CD8-positive, alpha-beta memory T cell (primary cell): ENCODE measurements at regions not wholly inside any gene's neighbourhood (a gene's known extent, or its start where the extent isn't known, plus 50 kb on each side); places are given as distances from the start of the nearest gene placed in this dataset.

Source experiments
- CTCF ChIA-PET: fragments of 350-600 bp; sonication (Branson Sonifier 250); formaldehyde crosslinking; loops from one replicate; lab custom pipeline; 2021; ENCODE audit warnings: antibody characterized with exemption; lab: Charles Lee
- POLR2A ChIA-PET: fragments of 350-600 bp; sonication (Branson Sonifier 250); formaldehyde crosslinking; loops from one replicate; lab custom pipeline; 2021; ENCODE audit warnings: antibody characterized with exemption; lab: Charles Lee
- DNase-seq, 5 donors: peaks; one replicate each; pipeline versions ENCODE4 v3.0.0 to v3.0.0-alpha.2; 2020 to 2022; ENCODE audit warnings: mixed read lengths in 1 of 5
- H3K27ac ChIP-seq: one replicate; pipeline ENCODE4 v1.7.0; 2013; ENCODE audit warnings: low read depth, mild to moderate bottlenecking, low read length, moderate library complexity
- H3K27me3 ChIP-seq: 2 replicates; pipeline ENCODE4 v1.7.0; 2013; ENCODE audit warnings: low read length, mild to moderate bottlenecking; ENCODE audit not compliant: insufficient read depth, poor library complexity, severe bottlenecking
- H3K36me3 ChIP-seq: 2 replicates; pipeline ENCODE4 v1.7.0; 2013; ENCODE audit warnings: mild to moderate bottlenecking, low read length, moderate library complexity; ENCODE audit not compliant: insufficient read depth
- H3K4me1 ChIP-seq: 2 replicates; pipeline ENCODE4 v1.7.0; 2013; ENCODE audit warnings: mild to moderate bottlenecking, low read length, moderate library complexity; ENCODE audit not compliant: insufficient read depth
- H3K4me3 ChIP-seq: 2 replicates; pipeline ENCODE4 v1.7.0; 2013; ENCODE audit warnings: mild to moderate bottlenecking, low read length
- H3K9me3 ChIP-seq: 2 replicates; pipeline ENCODE4 v1.7.0; 2013; ENCODE audit warnings: mild to moderate bottlenecking, low read length
- H3K27ac Mint-ChIP-seq, 8 donors: one replicate each; pipeline ENCODE4 v1.8.0; 2020 to 2021; ENCODE audit warnings: mixed read lengths in 8 of 8, mild to moderate bottlenecking in 6 of 8, inconsistent platforms in 3 of 8, moderate library complexity in 3 of 8
- H3K27me3 Mint-ChIP-seq, 2 donors: one replicate each; pipeline ENCODE4 v1.8.0; 2020 to 2021; ENCODE audit warnings: mixed read lengths in 2 of 2, mild to moderate bottlenecking in 1 of 2, moderate library complexity in 1 of 2
- H3K36me3 Mint-ChIP-seq, 3 donors: one replicate each; pipeline ENCODE4 v1.8.0; 2020 to 2021; ENCODE audit warnings: mixed read lengths in 3 of 3, inconsistent platforms in 1 of 3, mild to moderate bottlenecking in 1 of 3
- H3K4me1 Mint-ChIP-seq, 3 donors: one replicate each; pipeline ENCODE4 v1.8.0; 2020 to 2021; ENCODE audit warnings: mixed read lengths in 3 of 3, inconsistent platforms in 1 of 3, mild to moderate bottlenecking in 1 of 3
- H3K4me3 Mint-ChIP-seq, 7 donors: one replicate each; pipeline ENCODE4 v1.8.0; 2020 to 2021; ENCODE audit warnings: mixed read lengths in 7 of 7, mild to moderate bottlenecking in 6 of 7, moderate library complexity in 4 of 7, inconsistent platforms in 2 of 7
- H3K9me3 Mint-ChIP-seq, 5 donors: one replicate each; pipeline ENCODE4 v1.8.0; 2020 to 2022; ENCODE audit warnings: mixed read lengths in 5 of 5, mild to moderate bottlenecking in 3 of 5, moderate library complexity in 2 of 5, inconsistent platforms in 1 of 5

DNA sequence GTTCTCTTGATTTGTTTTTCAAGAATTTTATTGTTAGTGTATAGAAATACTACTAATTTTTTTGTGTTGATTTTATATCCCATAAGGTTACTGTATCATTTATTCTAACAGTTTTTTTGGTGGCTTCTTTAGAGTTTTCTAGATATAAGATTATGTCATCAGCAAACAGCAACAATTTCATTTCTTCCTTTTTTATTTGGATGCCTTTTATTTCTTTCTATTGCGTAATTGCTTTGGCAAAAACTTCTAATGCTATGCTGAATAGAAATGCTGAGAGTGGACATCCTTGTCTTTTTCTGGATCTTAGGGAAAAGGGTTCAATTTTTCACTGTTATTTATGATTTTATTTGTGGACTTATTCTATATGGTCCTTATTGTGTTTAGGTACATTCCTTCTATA lies 298.8 kb downstream of the RPRM start:
- CTCF ChIA-PET: no interaction called here
- no peaks in the 10 kb centered on the region for H3K4me1 ChIP-seq
- H3K27ac ChIP-seq: no peak overlapping the region
- POLR2A ChIA-PET: no interaction called here
- H3K4me1 Mint-ChIP-seq: no peaks in the 10 kb centered on the region
- no peaks in the 10 kb centered on the region for H3K36me3 Mint-ChIP-seq
- no peaks in the 10 kb centered on the region for H3K36me3 ChIP-seq
- no peak overlapping the region for H3K4me3 ChIP-seq
- no peaks in the 10 kb centered on the region for H3K9me3 ChIP-seq
- peaks cover 0 to 3% (median 0%) of the 10 kb centered on the region in 5 donors for H3K9me3 Mint-ChIP-seq
- H3K27me3 ChIP-seq: no peaks in the 10 kb centered on the region
- H3K27ac Mint-ChIP-seq: no peak overlapping the region
- H3K27me3 Mint-ChIP-seq: peaks cover 0 to 2% of the 10 kb centered on the region in 2 donors
- no peak overlapping the region for H3K4me3 Mint-ChIP-seq
- DNase-seq: no peak

- POLR2A ChIA-PET: no interaction called here
- Histone ChIP-seq H3K4me3 (no peak overlapping the region), H3K27ac (no peak overlapping the region), H3K9me3 (no peaks in the 10 kb centered on the region), H3K4me1 (no peaks in the 10 kb centered on the region), H3K36me3 (no peaks in the 10 kb centered on the region), H3K27me3 (no peaks in the 10 kb centered on the region)
- no peak for DNase-seq
- H3K4me1 Mint-ChIP-seq: no peaks in the 10 kb centered on the region
- no peaks in the 10 kb centered on the region for H3K36me3 Mint-ChIP-seq
- no peak overlapping the region for H3K4me3 Mint-ChIP-seq
- CTCF ChIA-PET: no interaction called here
- H3K9me3 Mint-ChIP-seq: no peaks in the 10 kb centered on the region
- no peak overlapping the region for H3K27ac Mint-ChIP-seq
- peaks cover 0 to 4% of the 10 kb centered on the region in 2 donors for H3K27me3 Mint-ChIP-seq
Observed at GRCh38 chr2:153169609-153170008, 309.0 kb downstream of the RPRM start.

GRCh38 chr2:153165021-153165420 lies 313.5 kb downstream of the RPRM start:
- H3K36me3 ChIP-seq: no peaks in the 10 kb centered on the region
- H3K27me3 ChIP-seq: no peaks in the 10 kb centered on the region
- POLR2A ChIA-PET: no interaction called here
- H3K4me3 Mint-ChIP-seq: no peak overlapping the region
- H3K4me1 Mint-ChIP-seq: no peaks in the 10 kb centered on the region
- H3K27ac ChIP-seq: no peak overlapping the region
- H3K27ac Mint-ChIP-seq: no peak overlapping the region
- H3K27me3 Mint-ChIP-seq: peaks cover 0 to 2% of the 10 kb centered on the region in 2 donors
- H3K36me3 Mint-ChIP-seq: no peaks in the 10 kb centered on the region
- H3K9me3 Mint-ChIP-seq: peaks cover 0 to 1% (median 0%) of the 10 kb centered on the region in 5 donors
- no peak for DNase-seq
- no peaks in the 10 kb centered on the region for H3K9me3 ChIP-seq
- CTCF ChIA-PET: no interaction called here
- no peak overlapping the region for H3K4me3 ChIP-seq
- no peaks in the 10 kb centered on the region for H3K4me1 ChIP-seq

GRCh38 chr2:153163055-153163454 lies 315.5 kb downstream of the RPRM start:
- no peak overlapping the region for H3K27ac Mint-ChIP-seq
- no peak overlapping the region for H3K4me3 Mint-ChIP-seq
- CTCF ChIA-PET: no interaction called here

DNA sequence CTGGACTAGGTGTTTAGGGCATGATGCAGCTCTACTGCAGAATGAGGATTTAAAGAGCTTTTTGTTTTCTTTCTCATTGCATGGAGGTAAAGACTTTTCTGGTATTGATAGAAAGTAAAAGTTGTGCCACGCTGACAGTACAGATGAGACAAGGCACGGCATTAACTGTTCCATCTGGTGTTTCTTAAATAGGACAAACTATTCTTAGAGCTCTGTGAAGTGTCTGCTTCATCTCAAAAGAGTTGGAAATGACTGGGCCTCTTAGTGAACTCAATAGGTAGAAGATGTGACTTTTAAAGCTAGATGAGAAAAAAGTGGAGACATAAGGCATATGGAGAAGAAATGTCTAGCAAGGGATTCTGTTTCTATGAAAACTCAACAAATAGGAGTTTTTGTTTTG lies 321.8 kb downstream of the RPRM start:
- Histone ChIP-seq H3K4me3 (no peak overlapping the region), H3K9me3 (no peaks in the 10 kb centered on the region), H3K36me3 (no peaks in the 10 kb centered on the region), H3K4me1 (no peaks in the 10 kb centered on the region), H3K27ac (no peak overlapping the region), H3K27me3 (no peaks in the 10 kb centered on the region)
- Mint-ChIP-seq H3K4me3 (no peak overlapping the region), H3K27me3 (peaks cover 0 to 4% of the 10 kb centered on the region in 2 donors), H3K4me1 (no peaks in the 10 kb centered on the region), H3K36me3 (no peaks in the 10 kb centered on the region), H3K27ac (no peak overlapping the region), H3K9me3 (peaks cover 1 to 4% (median 4%) of the 10 kb centered on the region in 5 donors)
- CTCF ChIA-PET: no interaction called here
- DNase-seq: no peak
- POLR2A ChIA-PET: no interaction called here

More at GRCh38 chr2:153163055-153163454, 315.5 kb downstream of the RPRM start:
- peak in 1 of 5 donors; percentile 25 for DNase-seq
- POLR2A ChIA-PET: no interaction called here
- H3K36me3 ChIP-seq: no peaks in the 10 kb centered on the region
- H3K4me1 ChIP-seq: no peaks in the 10 kb centered on the region
- no peak overlapping the region for H3K27ac ChIP-seq
- H3K9me3 ChIP-seq: no peaks in the 10 kb centered on the region
- H3K4me3 ChIP-seq: no peak overlapping the region
- Mint-ChIP-seq H3K27me3 (peaks cover 0 to 2% of the 10 kb centered on the region in 2 donors), H3K9me3 (peaks cover 0 to 1% (median 0%) of the 10 kb centered on the region in 5 donors), H3K36me3 (no peaks in the 10 kb centered on the region), H3K4me1 (no peaks in the 10 kb centered on the region)
- H3K27me3 ChIP-seq: no peaks in the 10 kb centered on the region

- no peaks in the 10 kb centered on the region for H3K27me3 ChIP-seq
- no peaks in the 10 kb centered on the region for H3K36me3 Mint-ChIP-seq
- peaks cover 0 to 4% of the 10 kb centered on the region in 2 donors for H3K27me3 Mint-ChIP-seq
- H3K36me3 ChIP-seq: no peaks in the 10 kb centered on the region
- CTCF ChIA-PET: no interaction called here
- H3K4me3 ChIP-seq: no peak overlapping the region
- no peaks in the 10 kb centered on the region for H3K9me3 ChIP-seq
- H3K4me1 Mint-ChIP-seq: no peaks in the 10 kb centered on the region
- POLR2A ChIA-PET: no interaction called here
- H3K27ac ChIP-seq: no peak overlapping the region
- H3K4me3 Mint-ChIP-seq: no peak overlapping the region
- no peaks in the 10 kb centered on the region for H3K4me1 ChIP-seq
- DNase-seq: no peak
- H3K9me3 Mint-ChIP-seq: peaks cover 3 to 4% (median 3%) of the 10 kb centered on the region in 5 donors
- no peak overlapping the region for H3K27ac Mint-ChIP-seq
Observed at GRCh38 chr2:153152036-153152435, 326.5 kb downstream of the RPRM start.

DNA sequence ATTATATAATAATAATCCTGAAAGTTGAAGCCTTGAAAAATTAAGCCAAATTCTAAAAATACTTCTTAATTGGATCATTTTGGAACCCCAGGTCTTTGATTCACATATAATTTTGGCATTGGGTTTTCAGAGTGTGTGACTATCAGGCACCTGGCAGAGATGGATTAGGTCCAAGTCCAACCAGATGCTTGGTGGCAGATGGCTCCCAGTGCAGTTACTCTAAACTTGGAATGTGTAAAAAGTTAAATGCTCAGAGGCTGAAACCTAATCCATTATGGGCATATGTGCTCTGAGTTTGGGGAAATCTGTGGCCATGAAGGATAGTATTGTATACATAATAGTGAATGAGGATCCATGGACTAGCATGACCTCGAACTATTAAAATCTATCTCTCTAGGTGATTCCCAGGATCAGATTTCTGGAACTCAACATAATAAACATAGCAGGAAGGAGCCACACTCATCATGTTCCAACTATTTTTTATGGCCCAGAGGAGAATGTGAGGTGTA lies 333.0 kb downstream of the RPRM start:
- Histone ChIP-seq H3K27me3 (no peaks in the 10 kb centered on the region), H3K4me1 (no peaks in the 10 kb centered on the region), H3K4me3 (no peak overlapping the region), H3K27ac (no peak overlapping the region), H3K36me3 (no peaks in the 10 kb centered on the region), H3K9me3 (no peaks in the 10 kb centered on the region)
- no peaks in the 10 kb centered on the region for H3K27me3 Mint-ChIP-seq
- no peak for DNase-seq
- CTCF ChIA-PET: no interaction called here
- no peak overlapping the region for H3K27ac Mint-ChIP-seq
- H3K4me1 Mint-ChIP-seq: no peaks in the 10 kb centered on the region
- H3K36me3 Mint-ChIP-seq: no peaks in the 10 kb centered on the region
- no peaks in the 10 kb centered on the region for H3K9me3 Mint-ChIP-seq
- POLR2A ChIA-PET: no interaction called here
- no peak overlapping the region for H3K4me3 Mint-ChIP-seq

DNA sequence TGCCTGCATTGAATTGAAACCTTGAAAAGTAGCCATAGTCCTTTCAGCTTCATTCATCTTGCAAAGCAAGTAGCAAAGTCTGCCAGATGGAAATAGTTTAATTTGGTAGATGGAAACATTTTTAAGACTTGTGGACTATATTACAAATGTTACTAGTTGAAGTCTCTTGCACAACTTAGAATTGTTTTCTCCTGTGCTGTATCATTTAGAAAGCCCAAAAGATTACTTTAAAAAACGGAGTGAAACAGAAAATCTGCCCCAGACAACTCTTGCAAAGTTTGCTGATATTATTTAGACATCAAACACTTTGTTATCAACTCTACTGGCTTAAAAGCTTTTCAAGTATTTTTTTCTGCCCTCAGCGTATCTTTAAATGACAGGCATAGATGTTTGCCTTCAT lies 335.0 kb downstream of the RPRM start:
- no peak overlapping the region for H3K27ac Mint-ChIP-seq
- DNase-seq: no peak

More for the DNA sequence above, 335.0 kb downstream of the RPRM start:
- Mint-ChIP-seq H3K4me3 (no peak overlapping the region), H3K36me3 (no peaks in the 10 kb centered on the region), H3K27me3 (no peaks in the 10 kb centered on the region), H3K4me1 (no peaks in the 10 kb centered on the region), H3K9me3 (no peaks in the 10 kb centered on the region)
- Histone ChIP-seq H3K27me3 (no peaks in the 10 kb centered on the region), H3K4me3 (no peak overlapping the region), H3K4me1 (no peaks in the 10 kb centered on the region), H3K9me3 (no peaks in the 10 kb centered on the region), H3K36me3 (no peaks in the 10 kb centered on the region), H3K27ac (no peak overlapping the region)
- ChIA-PET CTCF (no interaction called here), POLR2A (no interaction called here)
